ENCODE measurements at regions not wholly inside any gene's neighbourhood (a gene's known extent, or its start where the extent isn't known, plus 50 kb on each side); places are given as distances from the start of the nearest gene placed in this dataset.
"Not testable (repeated sequence)": the region's sequence is repeated elsewhere in the genome, so short reads cannot be mapped to it uniquely, and the experiment has no call there.

GRCh38 chr15:99486371-99487336 lies 79.1 kb upstream of the MEF2A start:
- no peaks in the 10 kb centered on the region for H3K9me3 ChIP-seq (ENCODE audit: low read length)
- peak overlapping the region; percentile 65 for H3K4me2 ChIP-seq (ENCODE audit: low read depth, low read length, poor library complexity, severe bottlenecking)
- peak overlapping the region; percentile 35; the same call in 1 of the 2 replicates for H3K4me3 ChIP-seq (ENCODE audit: low read length)
- no peaks in the 10 kb centered on the region for H3K79me2 ChIP-seq (ENCODE audit: low read length)
- H4K20me1 ChIP-seq (ENCODE audit: insufficient read depth, low read depth, low read length): no peaks in the 10 kb centered on the region
- DNase-seq: peak; percentile 44
- H3K9me2 ChIP-seq (replicated peaks; ENCODE audit: insufficient read depth, low read length): no peaks in the 10 kb centered on the region
- no peaks in the 10 kb centered on the region for H3K36me3 ChIP-seq (ENCODE audit: insufficient read depth, low read length)
- peaks cover 24% of the 10 kb centered on the region for H3K4me1 ChIP-seq (ENCODE audit: low read length)
- H3K27ac ChIP-seq (ENCODE audit: low read length): no peak overlapping the region
- peak overlapping the region; percentile 62; the same call in 1 of the 2 replicates for H2AFZ ChIP-seq (ENCODE audit: low read length)
- peak overlapping the region; percentile 43 for H3K9ac ChIP-seq (ENCODE audit: low read length)
- no peaks in the 10 kb centered on the region for H3K27me3 ChIP-seq (ENCODE audit: low read length)

- peak overlapping the region; percentile 65 for H3K4me2 ChIP-seq (ENCODE audit: low read depth, low read length, poor library complexity, severe bottlenecking)
- no peaks in the 10 kb centered on the region for H3K9me2 ChIP-seq (replicated peaks; ENCODE audit: insufficient read depth, low read length)
- no peak overlapping the region for H2AFZ ChIP-seq (ENCODE audit: low read length)
- no peak overlapping the region for H3K4me3 ChIP-seq (ENCODE audit: low read length)
- no peak for DNase-seq
- H3K36me3 ChIP-seq (ENCODE audit: insufficient read depth, low read length): no peaks in the 10 kb centered on the region
- no peak overlapping the region for H3K27ac ChIP-seq (ENCODE audit: low read length)
- no peaks in the 10 kb centered on the region for H4K20me1 ChIP-seq (ENCODE audit: insufficient read depth, low read depth, low read length)
- H3K79me2 ChIP-seq (ENCODE audit: low read length): no peaks in the 10 kb centered on the region
- no peak overlapping the region for H3K9ac ChIP-seq (ENCODE audit: low read length)
- H3K9me3 ChIP-seq (ENCODE audit: low read length): no peaks in the 10 kb centered on the region
- H3K27me3 ChIP-seq (ENCODE audit: low read length): no peaks in the 10 kb centered on the region
- H3K4me1 ChIP-seq (ENCODE audit: low read length): peaks cover 24% of the 10 kb centered on the region
Measured at GRCh38 chr15:99487337-99487730, 78.5 kb upstream of the MEF2A start.

GRCh38 chr15:99492275-99492674 lies 73.5 kb upstream of the MEF2A start:
- no peak overlapping the region for H3K27ac ChIP-seq (ENCODE audit: low read length)
- H3K79me2 ChIP-seq (ENCODE audit: low read length): no peaks in the 10 kb centered on the region
- no peaks in the 10 kb centered on the region for H3K9me3 ChIP-seq (ENCODE audit: low read length)
- H3K36me3 ChIP-seq (ENCODE audit: insufficient read depth, low read length): no peaks in the 10 kb centered on the region
- no peak overlapping the region for H3K9ac ChIP-seq (ENCODE audit: low read length)
- H3K4me2 ChIP-seq (ENCODE audit: low read depth, low read length, poor library complexity, severe bottlenecking): no peak overlapping the region
- no peak for DNase-seq
- no peaks in the 10 kb centered on the region for H4K20me1 ChIP-seq (ENCODE audit: insufficient read depth, low read depth, low read length)
- no peaks in the 10 kb centered on the region for H3K27me3 ChIP-seq (ENCODE audit: low read length)
- peaks cover 8% of the 10 kb centered on the region for H3K4me1 ChIP-seq (ENCODE audit: low read length)
- no peak overlapping the region for H3K4me3 ChIP-seq (ENCODE audit: low read length)
- H3K9me2 ChIP-seq (replicated peaks; ENCODE audit: insufficient read depth, low read length): no peaks in the 10 kb centered on the region
- H2AFZ ChIP-seq (ENCODE audit: low read length): no peak overlapping the region

GRCh38 chr15:99492716-99493115 lies 73.1 kb upstream of the MEF2A start:
- H3K4me3 ChIP-seq (ENCODE audit: low read length): no peak overlapping the region

GRCh38 chr15:99493461-99493860 lies 72.3 kb upstream of the MEF2A start:
- H4K20me1 ChIP-seq (ENCODE audit: insufficient read depth, low read depth, low read length): no peaks in the 10 kb centered on the region
- H3K9me2 ChIP-seq (replicated peaks; ENCODE audit: insufficient read depth, low read length): no peaks in the 10 kb centered on the region
- H3K9ac ChIP-seq (ENCODE audit: low read length): no peak overlapping the region
- H3K27me3 ChIP-seq (ENCODE audit: low read length): no peaks in the 10 kb centered on the region
- H3K79me2 ChIP-seq (ENCODE audit: low read length): no peaks in the 10 kb centered on the region
- no peaks in the 10 kb centered on the region for H3K9me3 ChIP-seq (ENCODE audit: low read length)
- no peak for DNase-seq
- no peak overlapping the region for H3K4me2 ChIP-seq (ENCODE audit: low read depth, low read length, poor library complexity, severe bottlenecking)
- H3K4me3 ChIP-seq (ENCODE audit: low read length): no peak overlapping the region
- peaks cover 7% of the 10 kb centered on the region for H3K4me1 ChIP-seq (ENCODE audit: low read length)
- no peak overlapping the region for H3K27ac ChIP-seq (ENCODE audit: low read length)
- H3K36me3 ChIP-seq (ENCODE audit: insufficient read depth, low read length): no peaks in the 10 kb centered on the region
- no peak overlapping the region for H2AFZ ChIP-seq (ENCODE audit: low read length)

More at GRCh38 chr15:99492716-99493115, 73.1 kb upstream of the MEF2A start:
- no peak overlapping the region for H3K4me2 ChIP-seq (ENCODE audit: low read depth, low read length, poor library complexity, severe bottlenecking)
- H3K9me3 ChIP-seq (ENCODE audit: low read length): no peaks in the 10 kb centered on the region
- no peaks in the 10 kb centered on the region for H4K20me1 ChIP-seq (ENCODE audit: insufficient read depth, low read depth, low read length)
- H2AFZ ChIP-seq (ENCODE audit: low read length): no peak overlapping the region
- H3K79me2 ChIP-seq (ENCODE audit: low read length): no peaks in the 10 kb centered on the region
- H3K9ac ChIP-seq (ENCODE audit: low read length): no peak overlapping the region
- H3K27ac ChIP-seq (ENCODE audit: low read length): no peak overlapping the region
- H3K4me1 ChIP-seq (ENCODE audit: low read length): peaks cover 7% of the 10 kb centered on the region
- H3K36me3 ChIP-seq (ENCODE audit: insufficient read depth, low read length): no peaks in the 10 kb centered on the region
- DNase-seq: no peak
- H3K27me3 ChIP-seq (ENCODE audit: low read length): no peaks in the 10 kb centered on the region
- H3K9me2 ChIP-seq (replicated peaks; ENCODE audit: insufficient read depth, low read length): no peaks in the 10 kb centered on the region

GRCh38 chr15:99494536-99495233 lies 71.1 kb upstream of the MEF2A start:
- not testable (repeated sequence) for H3K79me2 ChIP-seq (ENCODE audit: low read length); H3K4me2 ChIP-seq (ENCODE audit: low read depth, low read length, poor library complexity, severe bottlenecking); H3K27me3 ChIP-seq (ENCODE audit: low read length); H4K20me1 ChIP-seq (ENCODE audit: insufficient read depth, low read depth, low read length); H3K9ac ChIP-seq (ENCODE audit: low read length); H3K4me1 ChIP-seq (ENCODE audit: low read length); H3K36me3 ChIP-seq (ENCODE audit: insufficient read depth, low read length); DNase-seq; H3K4me3 ChIP-seq (ENCODE audit: low read length); H2AFZ ChIP-seq (ENCODE audit: low read length); H3K9me2 ChIP-seq (replicated peaks; ENCODE audit: insufficient read depth, low read length); H3K27ac ChIP-seq (ENCODE audit: low read length); H3K9me3 ChIP-seq (ENCODE audit: low read length)

- no peak overlapping the region for H3K4me3 ChIP-seq (ENCODE audit: low read length)
Measured at GRCh38 chr15:99495430-99496301, 70.1 kb upstream of the MEF2A start.

More at GRCh38 chr15:99495430-99496301, 70.1 kb upstream of the MEF2A start:
- Histone ChIP-seq H3K9me2 (replicated peaks; ENCODE audit: insufficient read depth, low read length) (no peaks in the 10 kb centered on the region), H2AFZ (ENCODE audit: low read length) (peak overlapping the region; percentile 76), H3K4me2 (ENCODE audit: low read depth, low read length, poor library complexity, severe bottlenecking) (no peak overlapping the region), H3K79me2 (ENCODE audit: low read length) (no peaks in the 10 kb centered on the region), H3K36me3 (ENCODE audit: insufficient read depth, low read length) (no peaks in the 10 kb centered on the region), H3K4me1 (ENCODE audit: low read length) (peaks cover 7% of the 10 kb centered on the region), H3K9ac (ENCODE audit: low read length) (no peak overlapping the region), H3K9me3 (ENCODE audit: low read length) (no peaks in the 10 kb centered on the region), H3K27ac (ENCODE audit: low read length) (no peak overlapping the region), H3K27me3 (ENCODE audit: low read length) (no peaks in the 10 kb centered on the region), H4K20me1 (ENCODE audit: insufficient read depth, low read depth, low read length) (no peaks in the 10 kb centered on the region)
- peak; percentile 39 for DNase-seq

Data from Karpas-422 (cell line).